Body of pancreas (tissue), 4 donors: ENCODE measurements at regions not wholly inside any gene's neighbourhood (a gene's known extent, or its start where the extent isn't known, plus 50 kb on each side); places are given as distances from the start of the nearest gene placed in this dataset.

ENCODE experiments used
- CTCF ChIP-seq, 7 experiments: fragments of 450-650 bp in 4 of 7; fragments of 200-600 bp in 3 of 7; sonication (generic) in 3 of 7; IDR thresholded peaks; one replicate each; pipeline ENCODE4 v1.5.1; 2016 to 2019; ENCODE audit warnings: antibody characterized with exemption in 7 of 7
- POLR2A ChIP-seq, 3 donors: fragments of 450-650 bp; IDR thresholded peaks; one replicate each; pipeline ENCODE4 v1.6.1; 2016; ENCODE audit warnings: antibody characterized with exemption in 3 of 3, mild to moderate bottlenecking in 2 of 3

GRCh38 chr6:137792160-137793033 lies 74.7 kb upstream of the TNFAIP3 start:
- no peak for TF ChIP-seq CTCF (IDR thresholded peaks at IDR 0.05)
- TF ChIP-seq POLR2A (IDR thresholded peaks at IDR 0.05) = no peak
